ENCODE measurements at regions not wholly inside any gene's neighbourhood (a gene's known extent, or its start where the extent isn't known, plus 50 kb on each side); places are given as distances from the start of the nearest gene placed in this dataset.

GRCh38 chr18:51614033-51614432, 416.6 kb upstream of the MEX3C start:
- Histone ChIP-seq H3K4me2 (ENCODE audit: low read depth, low read length) (no peak overlapping the region), H3K27ac (ENCODE audit: low read length) (no peak overlapping the region)
- no peak for TF ChIP-seq CTCF (IDR thresholded peaks at IDR 0.05; ENCODE audit: low read length)

GRCh38 chr18:51614967-51615571, 417.6 kb upstream of the MEX3C start:
- no peaks in the 10 kb centered on the region for H3K27me3 ChIP-seq (replicated peaks; ENCODE audit: insufficient read depth, low read length)
- no peak for DNase-seq
- H2AFZ ChIP-seq (ENCODE audit: low read length), result no peak overlapping the region
- no peak overlapping the region for H3K4me2 ChIP-seq (ENCODE audit: low read depth, low read length)
- no peaks in the 10 kb centered on the region for H3K79me2 ChIP-seq (ENCODE audit: low read length)
- no peaks in the 10 kb centered on the region for H3K36me3 ChIP-seq (replicated peaks; ENCODE audit: insufficient read depth, low read length)
- H3K4me1 ChIP-seq (ENCODE audit: low read length), result no peaks in the 10 kb centered on the region
- no peaks in the 10 kb centered on the region for H3F3A ChIP-seq (ENCODE audit: insufficient read depth, low read length)
- H3K27ac ChIP-seq (ENCODE audit: low read length), result no peak overlapping the region
- H3K9ac ChIP-seq (ENCODE audit: low read length), result no peak overlapping the region
- TF ChIP-seq EZH2phosphoT487 (IDR thresholded peaks at IDR 0.05; ENCODE audit: low read length), result no peak
- no peak for TF ChIP-seq EZH2 (optimal IDR thresholded peaks at IDR 0.05; ENCODE audit: low read depth, low read length)
- TF ChIP-seq CTCF (IDR thresholded peaks at IDR 0.05; ENCODE audit: low read length), result no peak
- no peaks in the 10 kb centered on the region for H3K9me3 ChIP-seq (replicated peaks; ENCODE audit: insufficient read depth, low read length)
- no peak overlapping the region for H3K4me3 ChIP-seq (ENCODE audit: low read length)
- no peaks in the 10 kb centered on the region for H3K9me2 ChIP-seq (replicated peaks; ENCODE audit: insufficient read depth, low read length)
- no peaks in the 10 kb centered on the region for H4K20me1 ChIP-seq (ENCODE audit: insufficient read depth, low read length)

More at GRCh38 chr18:51614033-51614432, 416.6 kb upstream of the MEX3C start:
- Histone ChIP-seq H3K4me1 (ENCODE audit: low read length) (no peaks in the 10 kb centered on the region), H2AFZ (ENCODE audit: low read length) (no peak overlapping the region), H3K36me3 (replicated peaks; ENCODE audit: insufficient read depth, low read length) (no peaks in the 10 kb centered on the region), H3K79me2 (ENCODE audit: low read length) (no peaks in the 10 kb centered on the region), H3K27me3 (replicated peaks; ENCODE audit: insufficient read depth, low read length) (no peaks in the 10 kb centered on the region), H3F3A (ENCODE audit: insufficient read depth, low read length) (no peaks in the 10 kb centered on the region), H3K9ac (ENCODE audit: low read length) (no peak overlapping the region), H3K4me3 (ENCODE audit: low read length) (no peak overlapping the region), H3K9me3 (replicated peaks; ENCODE audit: insufficient read depth, low read length) (no peaks in the 10 kb centered on the region), H3K9me2 (replicated peaks; ENCODE audit: insufficient read depth, low read length) (no peaks in the 10 kb centered on the region), H4K20me1 (ENCODE audit: insufficient read depth, low read length) (no peaks in the 10 kb centered on the region)
- DNase-seq, result no peak

- no peaks in the 10 kb centered on the region for H3F3A ChIP-seq (ENCODE audit: insufficient read depth, low read length)
- H3K4me2 ChIP-seq (ENCODE audit: low read depth, low read length), result no peak overlapping the region
- no peak overlapping the region for H2AFZ ChIP-seq (ENCODE audit: low read length)
- no peaks in the 10 kb centered on the region for H3K9me3 ChIP-seq (replicated peaks; ENCODE audit: insufficient read depth, low read length)
- H3K9me2 ChIP-seq (replicated peaks; ENCODE audit: insufficient read depth, low read length), result no peaks in the 10 kb centered on the region
- DNase-seq, result no peak
- H3K27ac ChIP-seq (ENCODE audit: low read length), result no peak overlapping the region
- H3K4me3 ChIP-seq (ENCODE audit: low read length), result no peak overlapping the region
- H3K36me3 ChIP-seq (replicated peaks; ENCODE audit: insufficient read depth, low read length), result no peaks in the 10 kb centered on the region
- TF ChIP-seq EZH2 (optimal IDR thresholded peaks at IDR 0.05; ENCODE audit: low read depth, low read length) (no peak), EZH2phosphoT487 (IDR thresholded peaks at IDR 0.05; ENCODE audit: low read length) (no peak), CTCF (IDR thresholded peaks at IDR 0.05; ENCODE audit: low read length) (no peak)
- no peaks in the 10 kb centered on the region for H3K27me3 ChIP-seq (replicated peaks; ENCODE audit: insufficient read depth, low read length)
- no peaks in the 10 kb centered on the region for H3K79me2 ChIP-seq (ENCODE audit: low read length)
- H4K20me1 ChIP-seq (ENCODE audit: insufficient read depth, low read length), result no peaks in the 10 kb centered on the region
- H3K9ac ChIP-seq (ENCODE audit: low read length), result no peak overlapping the region
- H3K4me1 ChIP-seq (ENCODE audit: low read length), result no peaks in the 10 kb centered on the region
Observed at GRCh38 chr18:51617167-51617566, 419.7 kb upstream of the MEX3C start.
